ENCODE measurements at regions not wholly inside any gene's neighbourhood (a gene's known extent, or its start where the extent isn't known, plus 50 kb on each side); places are given as distances from the start of the nearest gene placed in this dataset.

- no peak overlapping the region for H3K27ac ChIP-seq (ENCODE audit: poor library complexity, severe bottlenecking)
- H3K9me3 ChIP-seq (ENCODE audit: severe bottlenecking), result no peaks in the 10 kb centered on the region
- no peak overlapping the region for H3K4me3 ChIP-seq (ENCODE audit: severe bottlenecking)
- H3K4me1 ChIP-seq (ENCODE audit: insufficient read depth, poor library complexity, severe bottlenecking), result no peaks in the 10 kb centered on the region
- DNase-seq (ENCODE audit: low spot score), result no peak
- TF ChIP-seq CTCF (IDR thresholded peaks at IDR 0.05; ENCODE audit: poor library complexity, severe bottlenecking), result no peak
- ATAC-seq (ENCODE audit: low read depth), result no peak
- H3K36me3 ChIP-seq (ENCODE audit: low read depth), result no peaks in the 10 kb centered on the region
- H3K27me3 ChIP-seq (ENCODE audit: insufficient read depth, poor library complexity, severe bottlenecking), result no peaks in the 10 kb centered on the region
Observed at GRCh38 chr2:156752042-156752441, 315.9 kb downstream of the GPD2 start.

GRCh38 chr2:156753766-156754165 lies 317.6 kb downstream of the GPD2 start:
- no peak overlapping the region for H3K27ac ChIP-seq (ENCODE audit: poor library complexity, severe bottlenecking)
- no peaks in the 10 kb centered on the region for H3K36me3 ChIP-seq (ENCODE audit: low read depth)
- DNase-seq (ENCODE audit: low spot score) (no peak), ATAC-seq (ENCODE audit: low read depth) (no peak)
- no peaks in the 10 kb centered on the region for H3K4me1 ChIP-seq (ENCODE audit: insufficient read depth, poor library complexity, severe bottlenecking)
- H3K27me3 ChIP-seq (ENCODE audit: insufficient read depth, poor library complexity, severe bottlenecking), result no peaks in the 10 kb centered on the region
- H3K4me3 ChIP-seq (ENCODE audit: severe bottlenecking), result no peak overlapping the region
- no peaks in the 10 kb centered on the region for H3K9me3 ChIP-seq (ENCODE audit: severe bottlenecking)
- no peak for TF ChIP-seq CTCF (IDR thresholded peaks at IDR 0.05; ENCODE audit: poor library complexity, severe bottlenecking)

GRCh38 chr2:156756516-156756915 lies 320.3 kb downstream of the GPD2 start:
- DNase-seq (ENCODE audit: low spot score) (no peak), ATAC-seq (ENCODE audit: low read depth) (no peak)
- Histone ChIP-seq H3K9me3 (ENCODE audit: severe bottlenecking) (no peaks in the 10 kb centered on the region), H3K4me3 (ENCODE audit: severe bottlenecking) (no peak overlapping the region), H3K27me3 (ENCODE audit: insufficient read depth, poor library complexity, severe bottlenecking) (no peaks in the 10 kb centered on the region), H3K36me3 (ENCODE audit: low read depth) (no peaks in the 10 kb centered on the region), H3K4me1 (ENCODE audit: insufficient read depth, poor library complexity, severe bottlenecking) (no peaks in the 10 kb centered on the region), H3K27ac (ENCODE audit: poor library complexity, severe bottlenecking) (no peak overlapping the region)
- TF ChIP-seq CTCF (IDR thresholded peaks at IDR 0.05; ENCODE audit: poor library complexity, severe bottlenecking), result no peak

GRCh38 chr2:156763174-156763573 lies 327.0 kb downstream of the GPD2 start:
- no peaks in the 10 kb centered on the region for H3K9me3 ChIP-seq (ENCODE audit: severe bottlenecking)
- no peak for DNase-seq (ENCODE audit: low spot score)
- no peak overlapping the region for H3K27ac ChIP-seq (ENCODE audit: poor library complexity, severe bottlenecking)
- H3K36me3 ChIP-seq (ENCODE audit: low read depth), result no peaks in the 10 kb centered on the region
- no peak for ATAC-seq (ENCODE audit: low read depth)
- no peaks in the 10 kb centered on the region for H3K4me1 ChIP-seq (ENCODE audit: insufficient read depth, poor library complexity, severe bottlenecking)
- no peak for TF ChIP-seq CTCF (IDR thresholded peaks at IDR 0.05; ENCODE audit: poor library complexity, severe bottlenecking)
- no peak overlapping the region for H3K4me3 ChIP-seq (ENCODE audit: severe bottlenecking)
- no peaks in the 10 kb centered on the region for H3K27me3 ChIP-seq (ENCODE audit: insufficient read depth, poor library complexity, severe bottlenecking)

GRCh38 chr2:156765043-156765442 lies 328.9 kb downstream of the GPD2 start:
- TF ChIP-seq CTCF (IDR thresholded peaks at IDR 0.05; ENCODE audit: poor library complexity, severe bottlenecking), result no peak
- no peaks in the 10 kb centered on the region for H3K9me3 ChIP-seq (ENCODE audit: severe bottlenecking)
- no peaks in the 10 kb centered on the region for H3K4me1 ChIP-seq (ENCODE audit: insufficient read depth, poor library complexity, severe bottlenecking)
- no peak overlapping the region for H3K27ac ChIP-seq (ENCODE audit: poor library complexity, severe bottlenecking)
- no peak overlapping the region for H3K4me3 ChIP-seq (ENCODE audit: severe bottlenecking)
- no peaks in the 10 kb centered on the region for H3K36me3 ChIP-seq (ENCODE audit: low read depth)
- H3K27me3 ChIP-seq (ENCODE audit: insufficient read depth, poor library complexity, severe bottlenecking), result no peaks in the 10 kb centered on the region
- DNase-seq (ENCODE audit: low spot score), result no peak
- no peak for ATAC-seq (ENCODE audit: low read depth)
